Chondrocyte (in vitro differentiated cells): ENCODE measurements at regions not wholly inside any gene's neighbourhood (a gene's known extent, or its start where the extent isn't known, plus 50 kb on each side); places are given as distances from the start of the nearest gene placed in this dataset.

ENCODE experiments used
- DNase-seq: peaks from one replicate; pipeline ENCODE4 v3.0.0; 2021; ENCODE audit warnings: mixed read lengths, low spot score
- H3K27ac Mint-ChIP-seq: one replicate; pipeline ENCODE4 v1.8.0; 2021; ENCODE audit warnings: mild to moderate bottlenecking, moderate library complexity, mixed read lengths; ENCODE audit not compliant: unreplicated experiment
- H3K27me3 Mint-ChIP-seq: 2 replicates; pipeline ENCODE4 v1.8.0; 2021; ENCODE audit warnings: low read depth, mixed read lengths
- H3K36me3 Mint-ChIP-seq: 2 replicates; pipeline ENCODE4 v1.8.0; 2021; ENCODE audit warnings: low read depth, mixed read lengths
- H3K4me1 Mint-ChIP-seq: 2 replicates; pipeline ENCODE4 v1.8.0; 2021; ENCODE audit warnings: low read depth, mild to moderate bottlenecking, mixed read lengths
- H3K4me3 Mint-ChIP-seq: one replicate; pipeline ENCODE4 v1.8.0; 2021; ENCODE audit warnings: mild to moderate bottlenecking, moderate library complexity, mixed read lengths; ENCODE audit not compliant: unreplicated experiment
- H3K9me3 Mint-ChIP-seq: 2 replicates; pipeline ENCODE4 v1.8.0; 2021; ENCODE audit warnings: low read depth, mixed read lengths
- CTCF ChIP-seq: fragments of 200-600 bp; sonication (generic); IDR thresholded peaks from 2 replicates; pipeline ENCODE4 v1.5.0; 2021; ENCODE audit warnings: antibody characterized with exemption, mild to moderate bottlenecking, moderate library complexity

- no peak overlapping the region for H3K4me3 Mint-ChIP-seq
- no peaks in the 10 kb centered on the region for H3K36me3 Mint-ChIP-seq
- TF ChIP-seq CTCF = no peak
- no peaks in the 10 kb centered on the region for H3K27me3 Mint-ChIP-seq
- DNase-seq = no peak
- H3K4me1 Mint-ChIP-seq = peaks cover 30% of the 10 kb centered on the region
- H3K9me3 Mint-ChIP-seq = peaks cover 7% of the 10 kb centered on the region
- peak overlapping the region; percentile 93 for H3K27ac Mint-ChIP-seq
Measured at GRCh38 chr5:90022711-90023053, 386.9 kb downstream of the CETN3 start.

- Mint-ChIP-seq H3K4me3 (no peak overlapping the region), H3K9me3 (peaks cover 3% of the 10 kb centered on the region), H3K4me1 (peaks cover 35% of the 10 kb centered on the region), H3K36me3 (no peaks in the 10 kb centered on the region), H3K27ac (peak overlapping the region; percentile 93), H3K27me3 (no peaks in the 10 kb centered on the region)
- no peak for TF ChIP-seq CTCF
- no peak for DNase-seq
Measured at GRCh38 chr5:90022002-90022710, 387.4 kb downstream of the CETN3 start.

GRCh38 chr5:90020575-90021538 is 388.7 kb downstream of the CETN3 start:
- H3K27ac Mint-ChIP-seq = peak overlapping the region; percentile 96
- peaks cover 3% of the 10 kb centered on the region for H3K9me3 Mint-ChIP-seq
- no peak for DNase-seq
- peak; percentile 30 for TF ChIP-seq CTCF
- H3K4me1 Mint-ChIP-seq = peaks cover 48% of the 10 kb centered on the region
- H3K36me3 Mint-ChIP-seq = no peaks in the 10 kb centered on the region
- H3K4me3 Mint-ChIP-seq = peak overlapping the region; percentile 64
- no peaks in the 10 kb centered on the region for H3K27me3 Mint-ChIP-seq

GRCh38 chr5:90017239-90017638 is 392.3 kb downstream of the CETN3 start:
- no peak for DNase-seq
- Mint-ChIP-seq H3K9me3 (peaks cover 3% of the 10 kb centered on the region), H3K27ac (no peak overlapping the region), H3K36me3 (no peaks in the 10 kb centered on the region), H3K27me3 (no peaks in the 10 kb centered on the region), H3K4me1 (peaks cover 66% of the 10 kb centered on the region), H3K4me3 (no peak overlapping the region)
- no peak for TF ChIP-seq CTCF

GRCh38 chr5:90015584-90016018 is 394.0 kb downstream of the CETN3 start:
- peaks cover 51% of the 10 kb centered on the region for H3K4me1 Mint-ChIP-seq
- no peaks in the 10 kb centered on the region for H3K36me3 Mint-ChIP-seq
- no peak for DNase-seq
- H3K9me3 Mint-ChIP-seq = peaks cover 3% of the 10 kb centered on the region
- H3K27me3 Mint-ChIP-seq = no peaks in the 10 kb centered on the region
- TF ChIP-seq CTCF = no peak
- peak overlapping the region; percentile 46 for H3K4me3 Mint-ChIP-seq
- peak overlapping the region; percentile 92 for H3K27ac Mint-ChIP-seq
